ENCODE measurements at regions not wholly inside any gene's neighbourhood (a gene's known extent, or its start where the extent isn't known, plus 50 kb on each side); places are given as distances from the start of the nearest gene placed in this dataset.
"Not testable (repeated sequence)": the region's sequence is repeated elsewhere in the genome, so short reads cannot be mapped to it uniquely, and the experiment has no call there.

DNA sequence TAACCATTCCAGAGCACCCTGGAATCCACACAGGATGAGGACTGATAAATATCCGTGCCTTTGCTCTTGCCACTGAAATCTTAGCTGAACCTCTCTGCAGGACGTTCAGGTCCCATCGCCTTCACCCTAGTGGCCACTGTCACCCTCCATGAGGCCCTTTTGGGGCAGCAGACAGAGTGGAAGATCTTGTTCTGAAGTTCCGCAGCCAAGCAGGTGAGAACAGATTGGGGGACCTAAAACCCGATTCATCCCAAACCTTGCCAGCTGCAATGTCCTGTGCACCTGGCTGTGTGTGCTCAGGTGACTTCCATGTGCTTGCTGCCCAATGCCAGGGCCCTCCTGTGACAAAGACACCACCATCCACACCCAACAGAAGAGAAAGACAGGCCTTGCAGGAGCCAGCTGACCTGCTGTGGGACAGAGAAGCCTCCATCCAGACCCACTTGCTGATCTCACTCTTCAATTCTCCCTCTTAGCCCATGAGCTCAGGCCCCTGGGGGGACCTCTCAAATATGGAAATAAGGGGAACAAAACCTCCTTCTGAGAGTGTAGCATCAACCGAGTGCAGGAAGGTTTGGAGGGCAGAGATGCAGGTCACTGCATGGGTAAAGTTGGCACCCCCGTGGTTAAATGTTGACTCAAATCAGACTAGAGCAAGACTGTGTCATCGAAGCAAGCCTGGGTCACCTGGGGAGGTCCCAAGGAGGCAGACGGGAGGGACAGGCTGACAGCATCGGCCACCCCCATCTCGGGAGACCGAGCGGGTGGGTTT lies 308.7 kb upstream of the DIO3 start:
- DNase-seq, result no peak

- no peak for DNase-seq
These were observed 307.3 kb upstream of the DIO3 start for GRCh38 chr14:101253948-101254347.

DNA sequence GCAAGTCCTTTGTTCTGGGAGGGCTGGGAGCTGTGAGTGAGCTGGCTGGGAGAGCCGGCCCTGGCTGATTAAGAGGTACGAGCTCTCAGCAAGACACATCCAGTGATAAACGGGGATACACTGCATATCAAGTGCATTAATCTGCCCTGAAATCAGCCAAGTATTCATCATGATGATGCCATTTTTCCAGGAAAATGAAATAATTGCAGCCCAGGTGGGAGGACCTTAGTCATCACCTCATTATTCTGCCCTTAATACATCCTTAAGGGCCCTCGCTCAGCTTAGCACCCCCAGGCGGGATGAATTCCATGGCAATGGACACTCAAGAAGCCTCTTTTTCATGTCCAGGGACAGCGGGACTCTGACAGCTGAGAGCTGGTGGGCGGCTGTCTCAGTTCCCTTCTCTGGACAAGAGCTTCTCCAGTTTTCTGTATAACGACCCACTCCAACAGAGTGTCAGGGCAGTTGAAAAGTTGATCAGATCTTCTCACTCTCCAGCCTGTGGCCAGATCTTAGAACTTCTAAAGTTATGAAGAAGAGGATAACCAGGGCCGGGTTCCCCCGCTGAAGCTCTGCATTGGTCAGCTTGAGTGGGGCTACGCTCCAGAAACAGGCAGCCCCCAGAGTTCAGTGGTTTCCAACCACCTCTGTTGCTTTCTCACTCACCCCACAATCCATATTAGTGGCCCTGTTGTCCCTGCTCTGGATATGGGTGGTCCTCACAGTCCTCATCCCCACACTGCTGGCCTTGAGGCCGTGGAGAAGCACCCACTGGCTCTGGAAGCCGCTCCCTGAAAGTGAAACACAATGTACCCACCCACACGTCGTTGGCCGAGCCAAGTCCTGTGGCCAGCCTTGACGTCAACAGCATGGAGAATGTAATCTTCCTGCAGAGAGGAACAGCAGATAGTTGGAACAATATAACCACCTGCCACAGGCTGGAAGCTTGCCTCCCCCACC lies 306.2 kb upstream of the DIO3 start:
- no peak for DNase-seq

- DNase-seq, result no peak
These were observed 305.6 kb upstream of the DIO3 start for GRCh38 chr14:101255765-101256125.

- DNase-seq, result no peak
These were observed 305.0 kb upstream of the DIO3 start for GRCh38 chr14:101256266-101256665.

DNA sequence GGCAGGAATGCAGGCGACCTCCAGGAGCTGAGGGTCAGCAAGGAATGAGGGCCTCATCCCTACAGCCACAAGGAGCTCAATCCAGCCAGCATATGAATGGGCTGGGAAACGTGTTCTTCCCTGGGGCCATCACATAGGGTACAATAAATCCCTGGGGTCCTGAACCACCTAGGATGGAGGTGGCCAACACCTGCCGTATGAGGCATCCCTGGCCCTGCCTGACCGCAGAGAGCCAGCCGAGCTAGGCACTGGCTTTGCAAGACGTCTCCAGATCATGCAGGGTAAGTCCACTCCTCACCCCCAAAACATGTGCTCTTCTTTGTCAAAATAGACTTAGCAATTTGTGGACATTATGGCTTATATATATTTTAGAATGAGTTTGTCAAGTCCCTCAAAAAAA lies 303.7 kb upstream of the DIO3 start:
- DNase-seq, result no peak

- DNase-seq, result no peak
These were observed 301.5 kb upstream of the DIO3 start for GRCh38 chr14:101259748-101260147.

- not testable (repeated sequence) for DNase-seq
These were observed 294.9 kb upstream of the DIO3 start for GRCh38 chr14:101266441-101266840.

DNA sequence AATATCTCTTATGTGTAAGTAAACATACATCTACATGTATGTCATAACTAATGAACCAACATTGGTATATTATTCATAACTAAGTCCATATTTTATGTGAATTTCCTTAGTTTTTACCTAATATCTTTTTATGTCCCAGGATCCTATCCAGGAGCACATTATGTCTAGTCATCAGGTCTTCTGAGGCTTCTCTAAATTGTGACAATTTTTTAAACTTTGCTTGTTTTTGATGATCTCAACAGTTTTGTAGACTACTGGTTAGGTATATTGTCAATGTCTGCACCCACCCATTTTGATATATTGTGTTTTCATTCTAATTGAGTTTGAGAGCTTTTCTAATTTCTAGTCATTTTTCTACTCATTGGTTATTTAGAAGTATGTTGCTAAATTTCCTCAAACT lies 288.2 kb upstream of the DIO3 start:
- no peak for DNase-seq

- no peak for DNase-seq
These were observed 284.8 kb upstream of the DIO3 start for GRCh38 chr14:101276309-101277091.

DNA sequence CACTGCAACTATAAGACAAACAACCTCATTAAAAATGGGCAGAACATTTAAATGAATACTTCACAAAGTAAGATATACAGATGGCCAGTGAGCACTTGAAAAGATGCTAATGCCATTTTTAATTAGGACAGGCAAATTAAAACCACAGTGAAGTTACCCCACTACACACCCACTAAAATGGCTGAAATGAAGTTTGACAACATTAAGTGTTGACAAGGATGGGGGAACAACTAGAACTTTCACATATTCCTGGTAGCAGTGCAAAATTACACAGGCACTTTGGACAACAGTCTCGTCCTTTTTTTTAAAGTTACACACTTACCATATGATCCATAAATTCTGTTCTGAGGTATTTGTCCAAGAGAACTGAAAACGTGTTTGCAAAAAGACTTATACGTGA lies 278.9 kb upstream of the DIO3 start:
- no peak for DNase-seq

- DNase-seq, result no peak
These were observed 276.6 kb upstream of the DIO3 start for GRCh38 chr14:101284711-101285110.

DNA sequence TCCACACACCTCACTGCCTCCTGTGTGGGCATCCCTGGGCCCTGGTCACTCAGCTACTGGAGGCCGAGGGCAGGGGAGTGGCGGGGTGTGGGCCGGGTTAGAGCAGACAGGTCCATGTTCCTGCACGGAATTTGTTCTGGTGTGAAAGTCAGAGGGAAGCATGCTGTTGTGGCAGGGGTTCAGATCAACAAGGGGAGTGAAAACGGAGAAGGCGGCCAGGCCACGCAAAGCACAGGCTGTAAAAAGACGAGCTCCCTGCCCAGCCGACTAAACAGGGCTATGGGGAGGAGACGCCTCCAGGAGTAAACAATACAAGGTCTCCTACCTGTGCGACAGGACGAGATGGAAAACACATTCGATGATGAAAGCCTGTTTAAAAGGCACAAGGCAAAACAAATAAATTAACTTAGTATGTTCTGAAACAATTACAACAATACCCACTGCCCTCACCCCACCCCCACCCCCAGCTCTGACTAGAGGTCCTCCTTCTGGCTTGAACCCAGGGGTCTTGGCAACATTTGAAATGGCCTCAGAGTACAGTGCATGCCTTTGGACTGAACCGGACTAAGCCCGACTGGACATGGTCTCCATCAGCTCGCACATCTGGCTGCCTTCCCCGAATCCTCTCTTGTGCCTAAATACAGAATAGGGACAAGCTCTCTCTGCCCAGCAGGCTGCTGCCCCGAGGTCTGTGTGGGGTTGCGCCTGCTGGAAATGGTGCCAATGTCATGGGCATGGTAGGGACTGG lies 274.9 kb upstream of the DIO3 start:
- no peak for DNase-seq

- DNase-seq, result no peak
These were observed 272.7 kb upstream of the DIO3 start for GRCh38 chr14:101288436-101289229.

DNA sequence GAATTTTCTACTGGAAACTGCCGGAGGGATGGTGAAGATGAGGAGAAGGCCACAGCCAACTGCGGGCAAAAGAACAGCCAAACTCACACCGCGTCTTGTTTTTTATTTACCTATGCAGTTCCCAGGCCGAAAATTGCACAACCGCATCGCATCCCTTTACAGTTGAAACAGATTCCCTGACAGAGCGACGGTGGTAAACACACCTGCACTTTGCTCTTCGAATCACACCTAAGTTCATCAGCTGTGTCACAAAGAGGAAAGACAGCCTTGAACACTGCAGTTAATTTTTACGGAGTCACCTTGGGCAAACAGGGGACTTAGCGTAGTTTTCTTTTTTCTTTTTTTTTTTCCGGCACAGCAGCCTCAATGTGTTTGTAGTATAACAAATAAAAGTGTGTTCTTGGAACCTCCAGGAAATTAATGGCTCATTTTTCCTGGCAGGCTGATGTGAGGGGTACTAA lies 272.0 kb upstream of the DIO3 start:
- DNase-seq, result no peak

DNA sequence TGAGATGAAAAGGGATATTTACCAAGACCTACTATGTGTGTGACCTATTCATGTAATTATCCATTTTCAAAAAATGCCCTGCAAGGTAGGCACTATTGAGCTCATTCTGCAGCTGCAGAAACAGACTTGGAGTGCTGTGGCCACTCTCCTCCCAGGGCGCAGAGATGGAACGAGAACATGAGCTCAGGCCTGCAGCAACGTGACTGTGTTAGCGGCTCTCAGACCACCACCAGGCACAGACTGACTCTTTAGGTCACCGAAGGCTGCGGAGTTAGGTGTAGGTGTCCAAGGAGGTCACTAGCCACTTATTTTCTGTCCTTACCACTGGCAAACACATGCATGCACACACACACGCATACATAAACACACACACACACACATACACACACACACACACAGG lies 271.4 kb upstream of the DIO3 start:
- no peak for DNase-seq

DNA sequence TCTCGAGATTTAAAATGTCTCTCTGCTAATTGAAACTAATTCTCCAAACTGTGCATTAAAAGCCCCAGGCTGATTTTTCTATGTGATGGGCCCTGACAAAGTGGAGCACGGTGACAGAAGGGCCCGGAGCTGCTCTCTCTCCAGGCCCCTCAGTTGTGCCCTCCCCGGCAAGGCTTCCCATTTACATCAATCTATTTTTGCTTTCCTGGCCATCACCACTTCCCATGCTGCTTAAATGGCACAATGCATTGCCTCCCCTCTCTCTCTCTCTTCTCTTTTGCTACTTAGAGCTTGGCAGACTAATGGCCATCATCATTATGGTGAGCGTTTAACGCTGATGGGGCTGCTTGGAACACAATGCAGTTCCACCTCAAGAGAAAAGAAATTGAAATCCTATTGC lies 270.7 kb upstream of the DIO3 start:
- no peak for DNase-seq

DNA sequence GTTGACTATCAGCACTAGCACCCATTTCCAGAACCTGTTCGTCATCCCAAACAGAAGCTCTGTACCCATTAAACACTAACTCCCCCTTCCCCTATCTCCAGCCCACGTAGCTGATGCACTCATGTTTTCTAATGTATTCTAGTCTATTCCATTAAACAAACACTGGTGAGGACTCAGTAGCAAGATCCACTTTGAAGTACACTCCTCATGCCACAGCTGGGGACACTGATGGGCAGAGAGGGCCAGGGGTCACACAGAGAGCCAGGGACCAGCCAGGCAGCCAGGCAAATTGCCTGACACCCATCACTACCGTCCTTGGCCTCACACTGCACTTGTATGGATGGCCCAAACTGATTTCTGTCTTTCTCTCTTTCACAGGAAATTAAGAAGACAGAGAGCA lies 269.9 kb upstream of the DIO3 start:
- no peak for DNase-seq

- no peak for DNase-seq
These were observed 268.8 kb upstream of the DIO3 start for GRCh38 chr14:101292448-101292847.

DNA sequence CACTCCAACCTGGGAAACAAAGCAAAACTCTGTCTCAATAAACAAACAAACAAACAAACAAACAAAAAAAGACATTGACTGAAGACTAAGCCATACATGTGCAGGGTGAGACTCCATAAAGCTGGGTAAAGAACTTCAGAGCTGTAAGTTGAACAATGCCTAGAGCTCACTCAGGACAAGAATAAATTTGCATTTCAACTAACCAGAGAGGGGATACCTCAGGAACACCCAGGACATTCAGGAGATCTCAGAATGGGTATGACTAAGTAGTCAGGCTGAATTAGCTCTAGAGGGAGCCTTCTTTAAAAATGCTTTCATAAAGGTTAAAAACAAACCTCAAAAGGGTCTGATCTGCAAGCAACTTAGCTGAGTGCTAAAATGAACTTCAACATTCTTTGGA lies 267.7 kb upstream of the DIO3 start:
- DNase-seq, result no peak

- DNase-seq, result no peak
These were observed 267.2 kb upstream of the DIO3 start for GRCh38 chr14:101294136-101294535.

DNA sequence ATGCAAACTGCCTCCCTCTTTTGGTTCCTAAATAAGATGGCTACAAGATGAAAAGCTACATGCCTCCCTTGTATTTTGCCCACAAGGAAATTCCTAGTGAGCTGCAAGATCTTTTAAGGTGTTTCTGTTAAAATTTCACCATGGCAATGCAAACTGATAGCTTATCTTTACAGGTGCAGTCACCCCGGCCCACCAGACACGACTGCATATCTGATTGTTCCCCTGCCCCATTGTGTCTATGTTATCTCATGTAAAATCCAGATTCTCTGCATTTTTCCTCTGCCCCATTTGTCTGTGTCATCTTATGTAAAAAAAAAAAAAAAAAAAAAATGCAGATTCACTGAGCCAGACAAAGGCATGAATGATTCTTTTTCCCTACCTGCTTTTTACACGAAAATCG lies 261.5 kb upstream of the DIO3 start:
- DNase-seq, result not testable (repeated sequence)

All from NCI-H524 treated with DMSO at 0.1 percent for 48 hours (cell line).